Tibial nerve (tissue), 4 donors: ENCODE measurements at regions not wholly inside any gene's neighbourhood (a gene's known extent, or its start where the extent isn't known, plus 50 kb on each side); places are given as distances from the start of the nearest gene placed in this dataset.

ENCODE experiments used
- DNase-seq, 2 donors: peaks; one replicate each; pipeline ENCODE4 v3.0.0-alpha.2; 2019; ENCODE audit warnings: low spot score in 2 of 2
- H3K27ac ChIP-seq, 4 donors: fragments of 200-600 bp; sonication (generic) in 3 of 4; one replicate each; pipeline ENCODE4 v1.5.1; 2017 to 2019; ENCODE audit warnings: mild to moderate bottlenecking in 1 of 4
- H3K27me3 ChIP-seq, 2 donors: fragments of 200-600 bp; sonication (generic) in 1 of 2; one replicate each; pipeline versions ENCODE4 v1.5.1 to v1.6.0; 2017 to 2019
- H3K36me3 ChIP-seq, 3 donors: fragments of 200-600 bp; sonication (generic); one replicate each; pipeline ENCODE4 v1.5.1; 2018 to 2019
- H3K4me1 ChIP-seq, 4 donors: fragments of 200-600 bp; sonication (generic) in 3 of 4; one replicate each; pipeline ENCODE4 v1.5.1; 2017 to 2019
- H3K4me3 ChIP-seq, 4 donors: fragments of 200-600 bp; sonication (generic) in 3 of 4; one replicate each; pipeline ENCODE4 v1.5.1; 2017 to 2019; ENCODE audit warnings: mild to moderate bottlenecking in 1 of 4, moderate library complexity in 1 of 4
- H3K9me3 ChIP-seq, 4 donors: fragments of 200-600 bp; sonication (generic) in 3 of 4; one replicate each; pipeline ENCODE4 v1.5.1; 2017 to 2019
- EP300 ChIP-seq, 2 donors: sonication (generic); formaldehyde crosslinking; IDR thresholded peaks; one replicate each; pipeline ENCODE4 v1.6.1; 2017; ENCODE audit warnings: antibody characterized with exemption in 2 of 2, mild to moderate bottlenecking in 1 of 2
- POLR2A ChIP-seq, 2 donors: fragments of 450-650 bp; IDR thresholded peaks; one replicate each; pipeline ENCODE4 v1.6.1; 2017; ENCODE audit warnings: antibody characterized with exemption in 2 of 2, mild to moderate bottlenecking in 2 of 2, moderate library complexity in 2 of 2
- WGBS, 2 donors: methylation state at CpG; one replicate each; pipeline ENCODE4 v1.1.5; 2018; 5-methylcytosine and 5-hydroxymethylcytosine counted together
- TF ChIP-seq, protein P1 (sequence below), 5 experiments: fragments of 200-600 bp in 3 of 5; fragments of 450-650 bp in 2 of 5; sonication (generic) in 3 of 5; IDR thresholded peaks; one replicate each; pipeline ENCODE4 v1.5.1; 2016 to 2019; ENCODE audit warnings: antibody characterized with exemption in 5 of 5, mild to moderate bottlenecking in 3 of 5, moderate library complexity in 2 of 5

DNA sequence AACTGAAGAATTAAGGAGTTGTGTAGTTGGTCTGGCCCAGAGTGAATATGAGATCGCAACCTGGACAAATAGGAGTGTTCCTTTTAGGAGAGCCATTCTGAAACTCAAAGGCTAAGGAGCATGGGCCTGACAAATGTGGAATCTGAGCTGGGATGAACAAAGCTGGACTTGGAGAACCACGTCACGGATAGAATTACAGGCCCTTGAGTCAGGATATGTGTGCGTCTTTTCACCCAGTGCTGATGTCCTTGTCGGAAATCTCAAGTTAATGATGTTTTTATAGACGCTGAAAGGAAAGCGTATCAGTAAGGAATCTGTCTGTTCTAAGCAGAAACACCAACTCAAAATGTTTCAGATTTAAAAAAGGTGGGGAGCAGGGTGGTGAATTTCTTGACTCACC lies 173.8 kb upstream of the ZKSCAN2 start:
- Histone ChIP-seq H3K4me1 (no peaks in the 10 kb centered on the region), H3K4me3 (no peak overlapping the region), H3K27me3 (no peaks in the 10 kb centered on the region), H3K27ac (no peak overlapping the region), H3K9me3 (peaks cover 0 to 21% (median 0%) of the 10 kb centered on the region in 4 donors), H3K36me3 (no peaks in the 10 kb centered on the region)
- 83 to 90% methylated on average over 7 of the region's 7 CpGs for WGBS, 2 donors
- TF ChIP-seq POLR2A (IDR thresholded peaks at IDR 0.05): no peak
- TF ChIP-seq, protein P1, sequence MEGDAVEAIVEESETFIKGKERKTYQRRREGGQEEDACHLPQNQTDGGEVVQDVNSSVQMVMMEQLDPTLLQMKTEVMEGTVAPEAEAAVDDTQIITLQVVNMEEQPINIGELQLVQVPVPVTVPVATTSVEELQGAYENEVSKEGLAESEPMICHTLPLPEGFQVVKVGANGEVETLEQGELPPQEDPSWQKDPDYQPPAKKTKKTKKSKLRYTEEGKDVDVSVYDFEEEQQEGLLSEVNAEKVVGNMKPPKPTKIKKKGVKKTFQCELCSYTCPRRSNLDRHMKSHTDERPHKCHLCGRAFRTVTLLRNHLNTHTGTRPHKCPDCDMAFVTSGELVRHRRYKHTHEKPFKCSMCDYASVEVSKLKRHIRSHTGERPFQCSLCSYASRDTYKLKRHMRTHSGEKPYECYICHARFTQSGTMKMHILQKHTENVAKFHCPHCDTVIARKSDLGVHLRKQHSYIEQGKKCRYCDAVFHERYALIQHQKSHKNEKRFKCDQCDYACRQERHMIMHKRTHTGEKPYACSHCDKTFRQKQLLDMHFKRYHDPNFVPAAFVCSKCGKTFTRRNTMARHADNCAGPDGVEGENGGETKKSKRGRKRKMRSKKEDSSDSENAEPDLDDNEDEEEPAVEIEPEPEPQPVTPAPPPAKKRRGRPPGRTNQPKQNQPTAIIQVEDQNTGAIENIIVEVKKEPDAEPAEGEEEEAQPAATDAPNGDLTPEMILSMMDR (IDR thresholded peaks at IDR 0.05): no peak
- TF ChIP-seq EP300 (IDR thresholded peaks at IDR 0.05): no peak
- DNase-seq: no peak

DNA sequence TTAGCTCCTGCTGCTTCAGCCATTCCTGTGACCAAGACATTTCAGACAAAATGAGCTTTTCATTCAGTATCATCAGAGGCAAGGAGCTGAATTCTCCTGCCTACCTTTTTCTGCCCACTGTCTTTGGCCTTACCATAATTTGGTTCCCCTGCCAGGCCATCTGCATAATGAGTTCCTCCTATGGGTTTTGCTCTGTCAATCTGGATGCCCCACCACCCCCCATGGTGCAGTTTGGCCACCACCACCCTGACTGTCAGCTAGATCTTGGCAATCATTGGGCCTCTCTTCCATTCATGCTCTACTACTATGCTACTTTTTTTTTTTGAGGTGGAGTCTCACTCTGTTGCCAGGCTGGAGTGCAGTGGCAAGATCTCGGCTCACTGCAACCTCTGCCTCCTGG lies 169.2 kb upstream of the ZKSCAN2 start:
- 83 to 85% methylated on average over 1 of the region's 1 CpG for WGBS, 2 donors
- Histone ChIP-seq H3K4me3 (no peak overlapping the region), H3K4me1 (no peaks in the 10 kb centered on the region), H3K27me3 (no peaks in the 10 kb centered on the region), H3K27ac (no peak overlapping the region), H3K9me3 (peaks cover 0 to 21% (median 0%) of the 10 kb centered on the region in 4 donors), H3K36me3 (no peaks in the 10 kb centered on the region)
- TF ChIP-seq POLR2A (IDR thresholded peaks at IDR 0.05): no peak
- TF ChIP-seq, protein P1 (IDR thresholded peaks at IDR 0.05): no peak
- no peak for TF ChIP-seq EP300 (IDR thresholded peaks at IDR 0.05)
- no peak for DNase-seq

DNA sequence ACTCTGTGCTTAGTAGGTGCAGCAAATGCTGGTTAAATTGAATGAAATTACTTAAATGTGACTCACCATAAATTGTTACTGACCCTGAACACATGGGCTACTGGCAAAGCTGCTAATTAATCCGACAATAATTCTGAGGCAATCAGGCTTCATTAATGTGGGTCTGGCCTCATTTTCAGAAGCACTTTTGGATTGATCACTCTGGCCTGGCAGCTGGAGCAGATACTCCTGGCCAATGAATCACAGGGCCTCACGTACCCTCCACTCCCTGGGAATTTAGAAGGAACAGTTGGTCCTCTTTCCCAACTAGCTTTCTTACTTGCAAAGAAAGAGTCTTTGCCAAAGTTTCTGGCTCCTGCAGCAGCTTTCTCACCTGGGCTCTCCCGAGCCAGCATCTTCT lies 162.0 kb upstream of the ZKSCAN2 start:
- TF ChIP-seq EP300 (IDR thresholded peaks at IDR 0.05): no peak
- TF ChIP-seq, protein P1 (IDR thresholded peaks at IDR 0.05): no peak
- no peak for TF ChIP-seq POLR2A (IDR thresholded peaks at IDR 0.05)
- 66 to 67% methylated on average over 3 of the region's 3 CpGs for WGBS, 2 donors
- no peaks in the 10 kb centered on the region for H3K36me3 ChIP-seq
- no peaks in the 10 kb centered on the region for H3K9me3 ChIP-seq
- H3K27me3 ChIP-seq: no peaks in the 10 kb centered on the region
- no peak for DNase-seq
- no peak overlapping the region for H3K27ac ChIP-seq
- H3K4me3 ChIP-seq: no peak overlapping the region
- no peaks in the 10 kb centered on the region for H3K4me1 ChIP-seq

DNA sequence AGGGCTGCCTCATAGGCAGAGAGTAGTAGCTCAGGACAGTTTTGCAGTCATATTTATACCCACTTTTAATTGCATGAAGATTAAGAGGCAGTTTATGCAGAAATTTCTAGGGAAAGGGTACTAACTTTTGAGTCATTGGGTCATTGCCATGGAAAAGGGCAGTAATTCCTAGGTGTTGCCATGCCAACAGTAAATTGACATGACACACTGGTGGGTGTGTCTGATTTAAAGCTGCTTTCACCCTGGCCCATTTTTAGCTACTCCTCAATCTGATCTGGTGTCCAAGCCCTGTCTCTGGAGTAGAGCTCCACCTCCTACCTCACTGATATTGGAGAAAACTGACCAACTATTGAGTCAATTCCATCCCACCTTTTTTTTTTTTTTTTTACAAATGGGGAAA lies 161.5 kb upstream of the ZKSCAN2 start:
- Histone ChIP-seq H3K4me3 (no peak overlapping the region), H3K27ac (no peak overlapping the region), H3K9me3 (no peaks in the 10 kb centered on the region), H3K27me3 (no peaks in the 10 kb centered on the region), H3K4me1 (no peaks in the 10 kb centered on the region), H3K36me3 (no peaks in the 10 kb centered on the region)
- DNase-seq: no peak
- no peak for TF ChIP-seq EP300 (IDR thresholded peaks at IDR 0.05)
- TF ChIP-seq POLR2A (IDR thresholded peaks at IDR 0.05): no peak
- TF ChIP-seq, protein P1 (IDR thresholded peaks at IDR 0.05): no peak

DNA sequence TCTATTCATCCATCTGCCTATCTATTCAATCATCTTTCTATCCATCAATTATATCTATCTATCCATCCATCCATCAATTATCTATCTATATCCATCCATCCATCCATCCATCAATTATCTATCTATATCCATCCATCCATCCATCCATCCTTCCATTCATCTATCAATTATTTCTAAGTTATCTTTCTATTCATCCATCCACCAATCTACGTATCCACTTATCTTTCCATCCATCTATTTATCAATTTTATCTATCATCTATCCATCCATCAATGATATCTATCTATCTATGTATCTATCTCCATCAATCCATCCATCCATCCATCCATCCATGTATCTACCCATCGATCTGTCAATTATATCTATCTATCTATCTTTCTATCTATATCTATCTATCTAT lies 158.4 kb upstream of the ZKSCAN2 start:
- H3K27ac ChIP-seq: no peak overlapping the region
- TF ChIP-seq, protein P1 (IDR thresholded peaks at IDR 0.05): no peak
- no peak for TF ChIP-seq POLR2A (IDR thresholded peaks at IDR 0.05)
- no peak for TF ChIP-seq EP300 (IDR thresholded peaks at IDR 0.05)
- DNase-seq: no peak
- H3K4me3 ChIP-seq: no peak overlapping the region
- WGBS, 2 donors: 88 to 93% methylated on average over 2 of the region's 2 CpGs
- no peaks in the 10 kb centered on the region for H3K27me3 ChIP-seq
- no peaks in the 10 kb centered on the region for H3K9me3 ChIP-seq
- H3K36me3 ChIP-seq: no peaks in the 10 kb centered on the region
- no peaks in the 10 kb centered on the region for H3K4me1 ChIP-seq
